Fibroblast of the aortic adventitia (primary cell): ENCODE measurements at regions not wholly inside any gene's neighbourhood (a gene's known extent, or its start where the extent isn't known, plus 50 kb on each side); places are given as distances from the start of the nearest gene placed in this dataset.
"Not testable (repeated sequence)": the region's sequence is repeated elsewhere in the genome, so short reads cannot be mapped to it uniquely, and the experiment has no call there.

Source experiments
- DNase-seq: peaks from one replicate; pipeline ENCODE4 v3.0.0-alpha.2; 2010; ENCODE audit warnings: low read depth
- H3K4me3 ChIP-seq: 2 replicates; pipeline ENCODE4 v1.5.1; 2011; ENCODE audit warnings: low read depth, mild to moderate bottlenecking, control low read depth, low read length, moderate library complexity
- TF ChIP-seq, protein P1 (sequence below): IDR thresholded peaks from 2 replicates; pipeline ENCODE4 v1.5.1; 2011; ENCODE audit warnings: mild to moderate bottlenecking, low read length, control low read depth, inconsistent platforms; ENCODE audit not compliant: insufficient read depth

- H3K4me3 ChIP-seq: no peak overlapping the region
- DNase-seq: no peak
- TF ChIP-seq, protein P1, sequence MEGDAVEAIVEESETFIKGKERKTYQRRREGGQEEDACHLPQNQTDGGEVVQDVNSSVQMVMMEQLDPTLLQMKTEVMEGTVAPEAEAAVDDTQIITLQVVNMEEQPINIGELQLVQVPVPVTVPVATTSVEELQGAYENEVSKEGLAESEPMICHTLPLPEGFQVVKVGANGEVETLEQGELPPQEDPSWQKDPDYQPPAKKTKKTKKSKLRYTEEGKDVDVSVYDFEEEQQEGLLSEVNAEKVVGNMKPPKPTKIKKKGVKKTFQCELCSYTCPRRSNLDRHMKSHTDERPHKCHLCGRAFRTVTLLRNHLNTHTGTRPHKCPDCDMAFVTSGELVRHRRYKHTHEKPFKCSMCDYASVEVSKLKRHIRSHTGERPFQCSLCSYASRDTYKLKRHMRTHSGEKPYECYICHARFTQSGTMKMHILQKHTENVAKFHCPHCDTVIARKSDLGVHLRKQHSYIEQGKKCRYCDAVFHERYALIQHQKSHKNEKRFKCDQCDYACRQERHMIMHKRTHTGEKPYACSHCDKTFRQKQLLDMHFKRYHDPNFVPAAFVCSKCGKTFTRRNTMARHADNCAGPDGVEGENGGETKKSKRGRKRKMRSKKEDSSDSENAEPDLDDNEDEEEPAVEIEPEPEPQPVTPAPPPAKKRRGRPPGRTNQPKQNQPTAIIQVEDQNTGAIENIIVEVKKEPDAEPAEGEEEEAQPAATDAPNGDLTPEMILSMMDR: no peak
Observed at GRCh38 chr12:78371284-78371683, 493.3 kb upstream of the SYT1 start.

- no peak overlapping the region for H3K4me3 ChIP-seq
- no peak for DNase-seq
- TF ChIP-seq, protein P1: no peak
Observed at GRCh38 chr12:78375461-78375860, 489.1 kb upstream of the SYT1 start.

- H3K4me3 ChIP-seq: no peak overlapping the region
- DNase-seq: peak; percentile 31
- TF ChIP-seq, protein P1: no peak
Observed at GRCh38 chr12:78376257-78376656, 488.3 kb upstream of the SYT1 start.

DNA sequence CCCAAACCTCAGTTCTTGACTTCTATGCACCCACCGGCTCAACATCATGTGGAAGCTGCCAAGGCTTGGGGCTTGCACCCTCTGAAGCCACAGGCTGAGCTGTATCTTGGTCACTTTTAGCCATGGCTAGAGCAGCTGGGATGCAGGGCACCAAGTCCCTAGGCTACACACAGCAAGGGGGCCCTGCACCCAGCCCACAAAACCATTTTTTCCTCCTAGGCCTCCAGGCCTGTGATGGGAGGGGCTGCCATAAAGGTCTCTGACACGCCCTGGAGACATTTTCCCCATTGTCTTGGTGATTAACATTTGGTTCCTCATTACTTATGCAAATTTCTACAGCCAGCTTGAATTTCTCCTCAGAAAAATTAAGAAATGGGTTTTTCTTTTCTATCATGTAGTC is 485.5 kb upstream of the SYT1 start:
- not testable (repeated sequence) for H3K4me3 ChIP-seq, DNase-seq

DNA sequence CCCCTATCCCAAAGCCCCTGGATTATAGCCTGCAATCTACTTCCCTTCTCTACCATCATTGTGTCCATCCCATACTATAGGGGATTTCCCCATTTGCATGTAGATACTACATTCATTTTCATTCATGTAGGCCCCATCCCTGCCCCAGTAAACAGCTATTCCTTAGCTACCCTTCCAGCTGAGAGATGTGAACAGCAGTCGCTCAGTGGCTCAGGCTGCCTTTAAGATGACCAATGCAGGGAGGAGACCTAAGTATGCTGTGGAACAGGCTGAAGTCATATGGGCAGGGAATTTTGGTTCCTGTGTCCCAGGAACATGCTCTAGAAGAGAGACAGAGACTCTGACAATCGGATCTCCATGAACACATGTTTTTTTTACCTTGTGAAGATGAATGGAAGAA is 481.2 kb upstream of the SYT1 start:
- no peak overlapping the region for H3K4me3 ChIP-seq
- DNase-seq: no peak
- TF ChIP-seq, protein P1: no peak

- H3K4me3 ChIP-seq: no peak overlapping the region
- TF ChIP-seq, protein P1: no peak
- no peak for DNase-seq
Observed at GRCh38 chr12:78384541-78384940, 480.0 kb upstream of the SYT1 start.

DNA sequence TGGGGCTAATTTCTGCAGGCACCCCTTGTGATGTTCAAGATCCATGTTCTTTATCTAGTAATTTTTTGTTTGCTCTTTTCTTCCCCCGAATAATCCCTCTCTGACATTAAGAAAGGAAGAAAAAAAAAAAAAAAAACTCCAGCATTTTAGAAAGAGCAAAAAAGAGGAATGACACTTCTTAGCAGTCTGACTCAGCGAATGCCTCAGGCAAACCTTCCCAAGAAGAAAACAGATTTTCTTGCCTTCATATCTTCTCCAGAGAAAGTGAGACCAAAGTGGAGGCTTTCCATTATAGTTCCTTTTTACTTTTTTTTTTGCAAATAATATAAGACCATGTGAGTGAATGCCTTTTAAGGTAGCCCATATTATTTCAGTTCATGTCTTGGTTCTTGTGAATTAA is 479.0 kb upstream of the SYT1 start:
- H3K4me3 ChIP-seq: no peak overlapping the region
- peak; percentile 29 for DNase-seq
- TF ChIP-seq, protein P1: no peak

GRCh38 chr12:78386871-78387270 is 477.7 kb upstream of the SYT1 start:
- no peak overlapping the region for H3K4me3 ChIP-seq
- no peak for DNase-seq
- TF ChIP-seq, protein P1: no peak
